GM23338 (cell line): ENCODE measurements at regions not wholly inside any gene's neighbourhood (a gene's known extent, or its start where the extent isn't known, plus 50 kb on each side); places are given as distances from the start of the nearest gene placed in this dataset.

ENCODE experiments used
- ATAC-seq: fragments of 200-7000 bp; cut with Tn5 transposase; 3 replicates; pipeline ENCODE4 v1.9.1; 2020
- DNase-seq: peaks from one replicate; pipeline ENCODE4 v3.0.0-alpha.2; 2015; ENCODE audit warnings: low spot score
- H2AFZ ChIP-seq: fragments of 200-600 bp; sonication (generic); 2 replicates; pipeline ENCODE4 v1.8.0; 2016; ENCODE audit warnings: antibody characterized with exemption, mild to moderate bottlenecking, moderate library complexity
- H3F3A ChIP-seq: fragments of 200-600 bp; sonication (generic); replicated peaks from 2 replicates; pipeline ENCODE4 v1.8.0; 2017; ENCODE audit warnings: antibody characterized with exemption, mixed run types, low read depth
- H3K27ac ChIP-seq: fragments of 200-600 bp; sonication (generic); 2 replicates; pipeline ENCODE4 v1.6.1; 2016; ENCODE audit warnings: low read depth
- H3K27me3 ChIP-seq: fragments of 200-600 bp; sonication (generic); 2 replicates; pipeline ENCODE4 v1.8.0; 2016; ENCODE audit warnings: mild to moderate bottlenecking, mixed run types, moderate library complexity; ENCODE audit not compliant: insufficient read depth
- H3K36me3 ChIP-seq: fragments of 200-600 bp; sonication (generic); 2 replicates; pipeline ENCODE4 v1.8.0; 2016; ENCODE audit warnings: mild to moderate bottlenecking; ENCODE audit not compliant: insufficient read depth
- H3K4me1 ChIP-seq: fragments of 200-600 bp; sonication (generic); 2 replicates; pipeline ENCODE4 v1.8.0; 2016; ENCODE audit warnings: mild to moderate bottlenecking, moderate library complexity; ENCODE audit not compliant: insufficient read depth
- H3K4me2 ChIP-seq: fragments of 200-600 bp; sonication (generic); 2 replicates; pipeline ENCODE4 v1.7.1; 2017; ENCODE audit warnings: mixed run types
- H3K4me3 ChIP-seq: fragments of 200-600 bp; sonication (generic); 2 replicates; pipeline ENCODE4 v1.6.1; 2016; ENCODE audit warnings: mixed run types
- H3K79me2 ChIP-seq: fragments of 200-600 bp; sonication (generic); replicated peaks from 2 replicates; pipeline ENCODE4 v1.8.0; 2017; ENCODE audit warnings: mild to moderate bottlenecking; ENCODE audit not compliant: insufficient read depth
- H3K9me2 ChIP-seq: fragments of 200-600 bp; sonication (generic); 2 replicates; pipeline ENCODE4 v1.8.0; 2017; ENCODE audit not compliant: insufficient read depth
- H4K20me1 ChIP-seq: fragments of 200-600 bp; sonication (generic); replicated peaks from 2 replicates; pipeline ENCODE4 v1.8.0; 2017; ENCODE audit warnings: mild to moderate bottlenecking; ENCODE audit not compliant: insufficient read depth
- H3K27ac Mint-ChIP-seq: 2 replicates; pipeline ENCODE4 v1.8.0; 2020; ENCODE audit warnings: inconsistent platforms, mild to moderate bottlenecking, moderate library complexity, mixed read lengths
- H3K27me3 Mint-ChIP-seq: 3 replicates; pipeline ENCODE4 v1.8.0; 2022; ENCODE audit warnings: low read depth, mild to moderate bottlenecking, moderate library complexity, mixed read lengths, inconsistent platforms; ENCODE audit not compliant: insufficient read depth, poor library complexity
- H3K36me3 Mint-ChIP-seq: 3 replicates; pipeline ENCODE4 v1.8.0; 2021; ENCODE audit warnings: low read depth, mild to moderate bottlenecking, inconsistent platforms, moderate library complexity, mixed read lengths
- H3K4me1 Mint-ChIP-seq: 3 replicates; pipeline ENCODE4 v1.8.0; 2020; ENCODE audit warnings: mild to moderate bottlenecking, inconsistent platforms, mixed read lengths
- H3K4me3 Mint-ChIP-seq: 3 replicates; pipeline ENCODE4 v1.8.0; 2021; ENCODE audit warnings: moderate library complexity, mild to moderate bottlenecking, inconsistent platforms, mixed read lengths
- H3K9me3 Mint-ChIP-seq: 3 replicates; pipeline ENCODE4 v1.8.0; 2020; ENCODE audit warnings: moderate library complexity, mild to moderate bottlenecking, inconsistent platforms, mixed read lengths
- CREB1 ChIP-seq: fragments of 250-450 bp; sonication (Bioruptor Pico); IDR thresholded peaks from 2 replicates; pipeline ENCODE4 v1.5.0; 2020; ENCODE audit warnings: low read depth, mild to moderate bottlenecking, moderate library complexity
- ETS1 ChIP-seq: IDR thresholded peaks from 2 replicates; pipeline ENCODE4 v1.6.1; 2016; ENCODE audit warnings: antibody characterized with exemption
- EZH2 ChIP-seq: fragments of 200-600 bp; sonication (generic); IDR thresholded peaks from one replicate; pipeline ENCODE4 v1.8.0; 2017; ENCODE audit warnings: antibody characterized with exemption, mild to moderate bottlenecking, low read depth; ENCODE audit not compliant: unreplicated experiment
- EZH2phosphoT487 ChIP-seq: fragments of 200-600 bp; sonication (generic); IDR thresholded peaks from one replicate; pipeline ENCODE4 v1.8.1; 2018; ENCODE audit warnings: antibody characterized with exemption; ENCODE audit not compliant: unreplicated experiment
- JUNB ChIP-seq: IDR thresholded peaks from one replicate; pipeline ENCODE4 v1.6.1; 2016; ENCODE audit warnings: antibody characterized with exemption; ENCODE audit not compliant: unreplicated experiment
- NANOG ChIP-seq: IDR thresholded peaks from 2 replicates; pipeline ENCODE4 v1.6.1; 2016; ENCODE audit warnings: antibody characterized with exemption, borderline replicate concordance
- POLR2AphosphoS5 ChIP-seq: IDR thresholded peaks from 2 replicates; pipeline ENCODE4 v1.6.1; 2016; ENCODE audit warnings: antibody characterized with exemption, low read depth
- STAT1 ChIP-seq: IDR thresholded peaks from one replicate; pipeline ENCODE4 v1.6.1; 2016; ENCODE audit warnings: antibody characterized with exemption; ENCODE audit not compliant: unreplicated experiment
- ZNF114 ChIP-seq: fragments of 250-450 bp; sonication (Bioruptor Pico); IDR thresholded peaks from 2 replicates; pipeline ENCODE4 v1.5.0; 2020; ENCODE audit warnings: mild to moderate bottlenecking, moderate library complexity
- ZNF331 ChIP-seq: fragments of 250-450 bp; sonication (Bioruptor Pico); IDR thresholded peaks from 2 replicates; pipeline ENCODE4 v1.5.0; 2020; ENCODE audit warnings: low read depth, mild to moderate bottlenecking, moderate library complexity
- TF ChIP-seq, protein P1 (sequence below), 2 experiments: fragments of 200-600 bp in 1 of 2; sonication (generic) in 1 of 2; conservative IDR thresholded peaks; 2 replicates each; pipeline versions ENCODE4 v1.5.1 to v1.6.1; 2016 to 2017; ENCODE audit warnings: antibody characterized with exemption in 2 of 2, low read depth in 2 of 2, mild to moderate bottlenecking in 2 of 2, moderate library complexity in 1 of 2
- TF ChIP-seq, protein P2 (sequence below): IDR thresholded peaks from one replicate; pipeline ENCODE4 v1.6.1; 2018; ENCODE audit warnings: antibody characterized with exemption; ENCODE audit not compliant: unreplicated experiment

GRCh38 chr11:38305682-38306081 lies 1707.6 kb upstream of the RAG2 start (continued):
- TF ChIP-seq ETS1 (no peak), JUNB (no peak), CREB1 (CRISPR knock-in tag) (no peak), POLR2AphosphoS5 (no peak), ZNF114 (CRISPR knock-in tag) (no peak), ZNF331 (CRISPR knock-in tag) (no peak), STAT1 (no peak), NANOG (no peak), EZH2phosphoT487 (no peak), EZH2 (no peak)
- TF ChIP-seq, protein P1, sequence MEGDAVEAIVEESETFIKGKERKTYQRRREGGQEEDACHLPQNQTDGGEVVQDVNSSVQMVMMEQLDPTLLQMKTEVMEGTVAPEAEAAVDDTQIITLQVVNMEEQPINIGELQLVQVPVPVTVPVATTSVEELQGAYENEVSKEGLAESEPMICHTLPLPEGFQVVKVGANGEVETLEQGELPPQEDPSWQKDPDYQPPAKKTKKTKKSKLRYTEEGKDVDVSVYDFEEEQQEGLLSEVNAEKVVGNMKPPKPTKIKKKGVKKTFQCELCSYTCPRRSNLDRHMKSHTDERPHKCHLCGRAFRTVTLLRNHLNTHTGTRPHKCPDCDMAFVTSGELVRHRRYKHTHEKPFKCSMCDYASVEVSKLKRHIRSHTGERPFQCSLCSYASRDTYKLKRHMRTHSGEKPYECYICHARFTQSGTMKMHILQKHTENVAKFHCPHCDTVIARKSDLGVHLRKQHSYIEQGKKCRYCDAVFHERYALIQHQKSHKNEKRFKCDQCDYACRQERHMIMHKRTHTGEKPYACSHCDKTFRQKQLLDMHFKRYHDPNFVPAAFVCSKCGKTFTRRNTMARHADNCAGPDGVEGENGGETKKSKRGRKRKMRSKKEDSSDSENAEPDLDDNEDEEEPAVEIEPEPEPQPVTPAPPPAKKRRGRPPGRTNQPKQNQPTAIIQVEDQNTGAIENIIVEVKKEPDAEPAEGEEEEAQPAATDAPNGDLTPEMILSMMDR (conservative IDR thresholded peaks at IDR 0.05; ENCODE audit: low read depth in 2 of 2) = no peak
- TF ChIP-seq, protein P2, sequence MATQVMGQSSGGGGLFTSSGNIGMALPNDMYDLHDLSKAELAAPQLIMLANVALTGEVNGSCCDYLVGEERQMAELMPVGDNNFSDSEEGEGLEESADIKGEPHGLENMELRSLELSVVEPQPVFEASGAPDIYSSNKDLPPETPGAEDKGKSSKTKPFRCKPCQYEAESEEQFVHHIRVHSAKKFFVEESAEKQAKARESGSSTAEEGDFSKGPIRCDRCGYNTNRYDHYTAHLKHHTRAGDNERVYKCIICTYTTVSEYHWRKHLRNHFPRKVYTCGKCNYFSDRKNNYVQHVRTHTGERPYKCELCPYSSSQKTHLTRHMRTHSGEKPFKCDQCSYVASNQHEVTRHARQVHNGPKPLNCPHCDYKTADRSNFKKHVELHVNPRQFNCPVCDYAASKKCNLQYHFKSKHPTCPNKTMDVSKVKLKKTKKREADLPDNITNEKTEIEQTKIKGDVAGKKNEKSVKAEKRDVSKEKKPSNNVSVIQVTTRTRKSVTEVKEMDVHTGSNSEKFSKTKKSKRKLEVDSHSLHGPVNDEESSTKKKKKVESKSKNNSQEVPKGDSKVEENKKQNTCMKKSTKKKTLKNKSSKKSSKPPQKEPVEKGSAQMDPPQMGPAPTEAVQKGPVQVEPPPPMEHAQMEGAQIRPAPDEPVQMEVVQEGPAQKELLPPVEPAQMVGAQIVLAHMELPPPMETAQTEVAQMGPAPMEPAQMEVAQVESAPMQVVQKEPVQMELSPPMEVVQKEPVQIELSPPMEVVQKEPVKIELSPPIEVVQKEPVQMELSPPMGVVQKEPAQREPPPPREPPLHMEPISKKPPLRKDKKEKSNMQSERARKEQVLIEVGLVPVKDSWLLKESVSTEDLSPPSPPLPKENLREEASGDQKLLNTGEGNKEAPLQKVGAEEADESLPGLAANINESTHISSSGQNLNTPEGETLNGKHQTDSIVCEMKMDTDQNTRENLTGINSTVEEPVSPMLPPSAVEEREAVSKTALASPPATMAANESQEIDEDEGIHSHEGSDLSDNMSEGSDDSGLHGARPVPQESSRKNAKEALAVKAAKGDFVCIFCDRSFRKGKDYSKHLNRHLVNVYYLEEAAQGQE = no peak

DNA sequence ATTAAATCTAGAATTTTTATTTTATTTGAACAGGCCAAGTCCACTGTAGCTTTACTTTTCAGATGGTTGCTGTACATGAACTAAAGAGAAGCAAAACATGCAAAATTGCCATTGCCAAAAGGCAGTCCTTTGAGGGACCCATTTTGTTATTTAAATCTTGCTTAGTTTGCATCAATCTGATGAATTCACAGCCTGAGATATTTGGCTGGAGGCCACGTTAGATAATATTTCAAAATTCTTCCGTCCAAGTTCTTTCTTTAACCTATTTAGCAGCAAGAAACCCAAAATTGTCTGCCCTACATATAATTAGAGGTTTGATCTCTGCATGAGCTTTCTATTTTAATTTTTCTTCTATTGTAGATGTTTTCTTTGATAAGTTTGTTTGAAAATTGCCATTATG lies 1706.9 kb upstream of the RAG2 start:
- Histone ChIP-seq H3K9me2 (no peaks in the 10 kb centered on the region), H3K79me2 (no peaks in the 10 kb centered on the region), H3K36me3 (no peaks in the 10 kb centered on the region), H2AFZ (no peak overlapping the region), H3K27me3 (no peaks in the 10 kb centered on the region), H4K20me1 (no peaks in the 10 kb centered on the region), H3K4me2 (no peak overlapping the region), H3K4me3 (no peak overlapping the region), H3F3A (no peaks in the 10 kb centered on the region), H3K27ac (no peak overlapping the region), H3K4me1 (no peaks in the 10 kb centered on the region)
- no peaks in the 10 kb centered on the region; the same call in 2 of the 3 replicates for H3K4me1 Mint-ChIP-seq
- H3K27me3 Mint-ChIP-seq = peaks cover 3% of the 10 kb centered on the region
- no peak overlapping the region for H3K4me3 Mint-ChIP-seq
- DNase-seq (no peak), ATAC-seq (no peak)
- no peak overlapping the region for H3K27ac Mint-ChIP-seq
- H3K9me3 Mint-ChIP-seq = no peaks in the 10 kb centered on the region
- TF ChIP-seq EZH2 (no peak), ZNF114 (CRISPR knock-in tag) (no peak)
- no peaks in the 10 kb centered on the region for H3K36me3 Mint-ChIP-seq
